Ishikawa (cell line): ENCODE measurements at regions not wholly inside any gene's neighbourhood (a gene's known extent, or its start where the extent isn't known, plus 50 kb on each side); places are given as distances from the start of the nearest gene placed in this dataset.

Experiments used
- CEBPB ChIP-seq: IDR thresholded peaks from 2 replicates; pipeline ENCODE4 v1.6.1; 2012
- CREB1 ChIP-seq: IDR thresholded peaks from 2 replicates; pipeline ENCODE4 v1.6.1; 2012; ENCODE audit warnings: low read depth
- EGR1 ChIP-seq: IDR thresholded peaks from 2 replicates; pipeline ENCODE4 v1.6.1; 2012
- EP300 ChIP-seq: IDR thresholded peaks from 2 replicates; pipeline ENCODE4 v1.6.1; 2012; ENCODE audit warnings: borderline replicate concordance
- FOXM1 ChIP-seq: IDR thresholded peaks from 2 replicates; pipeline ENCODE4 v1.6.1; 2012; ENCODE audit warnings: low read depth, borderline replicate concordance
- MAX ChIP-seq: IDR thresholded peaks from 2 replicates; pipeline ENCODE4 v1.6.1; 2012
- NFIC ChIP-seq: IDR thresholded peaks from 2 replicates; pipeline ENCODE4 v1.6.1; 2012
- RAD21 ChIP-seq: IDR thresholded peaks from 2 replicates; pipeline ENCODE4 v1.6.1; 2012; ENCODE audit warnings: low read depth
- REST ChIP-seq: IDR thresholded peaks from 2 replicates; pipeline ENCODE4 v1.6.1; 2012; ENCODE audit warnings: low read depth, mild to moderate bottlenecking
- TAF1 ChIP-seq: IDR thresholded peaks from 2 replicates; pipeline ENCODE4 v1.6.1; 2012; ENCODE audit warnings: low read depth, mild to moderate bottlenecking
- TCF12 ChIP-seq: IDR thresholded peaks from 2 replicates; pipeline ENCODE4 v1.6.1; 2012; ENCODE audit warnings: low read depth
- TEAD4 ChIP-seq: IDR thresholded peaks from 2 replicates; pipeline ENCODE4 v1.6.1; 2012
- USF1 ChIP-seq: IDR thresholded peaks from 2 replicates; pipeline ENCODE4 v1.6.1; 2012
- YY1 ChIP-seq: IDR thresholded peaks from 2 replicates; pipeline ENCODE4 v1.6.1; 2012; ENCODE audit warnings: low read depth
- ZBTB7A ChIP-seq: IDR thresholded peaks from 2 replicates; pipeline ENCODE4 v1.6.1; 2012; ENCODE audit warnings: low read depth

- TF ChIP-seq ZBTB7A: no peak
- peak; percentile 37; the same call in 1 of the 2 replicates for TF ChIP-seq EP300
Observed at GRCh38 chr6:140138311-140139010, 764.0 kb upstream of the CITED2 start.

DNA sequence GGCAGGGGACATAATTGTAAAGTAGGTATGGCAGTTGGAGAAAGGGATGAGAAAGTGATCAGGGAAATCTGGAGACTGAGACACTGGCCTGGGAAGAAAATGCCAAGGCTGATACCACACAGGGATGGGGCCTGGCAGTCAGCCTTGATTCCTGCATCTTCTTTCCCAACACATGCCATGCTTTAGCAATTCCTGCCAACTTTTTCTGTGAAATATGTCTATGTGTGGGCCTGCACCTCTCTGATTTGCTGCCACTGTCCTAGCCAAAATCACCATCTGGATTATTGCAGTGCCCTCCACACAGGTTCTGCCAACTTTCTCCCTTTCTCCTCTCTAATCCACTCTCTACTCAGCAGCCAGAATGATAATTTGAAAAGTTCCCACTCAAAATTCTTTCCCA is 759.8 kb upstream of the CITED2 start:
- TF ChIP-seq EP300: no peak
- TF ChIP-seq EGR1: no peak
- no peak for TF ChIP-seq RAD21
- TF ChIP-seq FOXM1: no peak
- no peak for TF ChIP-seq NFIC
- no peak for TF ChIP-seq REST
- no peak for TF ChIP-seq TEAD4
- no peak for TF ChIP-seq CREB1
- no peak for TF ChIP-seq MAX
- TF ChIP-seq TAF1: no peak
- TF ChIP-seq ZBTB7A: no peak
- no peak for TF ChIP-seq YY1
- no peak for TF ChIP-seq USF1
- no peak for TF ChIP-seq CEBPB
- TF ChIP-seq TCF12: no peak

- TF ChIP-seq USF1: no peak
- no peak for TF ChIP-seq EGR1
- no peak for TF ChIP-seq MAX
- TF ChIP-seq CREB1: no peak
- TF ChIP-seq YY1: no peak
- no peak for TF ChIP-seq FOXM1
- TF ChIP-seq TAF1: no peak
- TF ChIP-seq CEBPB: no peak
- no peak for TF ChIP-seq REST
Observed at GRCh38 chr6:140130074-140130473, 755.6 kb upstream of the CITED2 start.

DNA sequence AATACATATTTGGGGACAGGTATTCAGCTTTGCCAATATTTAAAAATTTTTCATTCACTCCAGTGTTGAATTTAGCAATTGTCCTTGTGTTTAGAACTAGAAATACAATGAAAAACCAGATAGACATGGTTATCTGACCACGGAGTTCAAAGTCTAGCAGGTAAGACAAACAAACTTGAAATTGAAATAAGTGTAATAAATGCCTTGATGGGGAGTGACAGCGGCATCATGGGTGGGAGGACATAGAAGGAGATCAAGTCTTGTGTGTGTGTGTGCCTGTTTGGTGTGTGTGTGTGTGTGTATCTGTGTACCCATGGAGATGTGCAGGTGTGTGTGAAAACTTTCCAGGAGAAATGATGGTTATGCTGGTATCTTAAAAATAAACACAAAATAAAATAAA is 750.0 kb upstream of the CITED2 start:
- no peak for TF ChIP-seq EGR1
- TF ChIP-seq TEAD4: no peak
- no peak for TF ChIP-seq ZBTB7A
- TF ChIP-seq MAX: no peak
- TF ChIP-seq TAF1: no peak
- TF ChIP-seq NFIC: no peak
- TF ChIP-seq CEBPB: no peak
- TF ChIP-seq EP300: no peak
- no peak for TF ChIP-seq RAD21
- no peak for TF ChIP-seq YY1
- no peak for TF ChIP-seq USF1
- no peak for TF ChIP-seq CREB1
- no peak for TF ChIP-seq TCF12
- TF ChIP-seq REST: no peak
- no peak for TF ChIP-seq FOXM1
